ACC112 (cell line): ENCODE measurements at regions not wholly inside any gene's neighbourhood (a gene's known extent, or its start where the extent isn't known, plus 50 kb on each side); places are given as distances from the start of the nearest gene placed in this dataset.

Experiments
- H2AFZ ChIP-seq: fragments of 200-600 bp; sonication (generic); one replicate; pipeline ENCODE4 v1.6.0; 2017; ENCODE audit warnings: antibody characterized with exemption, low read length; ENCODE audit not compliant: unreplicated experiment
- H3K27ac ChIP-seq: fragments of 200-600 bp; sonication (generic); 2 replicates; pipeline ENCODE4 v1.5.1; 2014; ENCODE audit warnings: low read depth, mild to moderate bottlenecking, antibody characterized with exemption, low read length, moderate library complexity
- H3K27me3 ChIP-seq: fragments of 200-600 bp; sonication (generic); 2 replicates; pipeline ENCODE4 v1.6.1; 2014; ENCODE audit warnings: mild to moderate bottlenecking, antibody characterized with exemption, low read length, moderate library complexity, mixed read lengths; ENCODE audit not compliant: insufficient read depth
- H3K36me3 ChIP-seq: fragments of 200-600 bp; sonication (generic); 2 replicates; pipeline ENCODE4 v1.6.1; 2016; ENCODE audit warnings: mild to moderate bottlenecking, antibody characterized with exemption, low read length, moderate library complexity, mixed read lengths; ENCODE audit not compliant: insufficient read depth
- H3K4me1 ChIP-seq: fragments of 200-600 bp; sonication (generic); one replicate; pipeline ENCODE4 v1.6.1; 2016; ENCODE audit warnings: low read length, mixed read lengths; ENCODE audit not compliant: insufficient read depth, unreplicated experiment, control insufficient read depth
- H3K4me3 ChIP-seq: fragments of 200-600 bp; sonication (generic); 2 replicates; pipeline ENCODE4 v1.5.1; 2014; ENCODE audit warnings: mild to moderate bottlenecking, low read depth, low read length
- H3K79me2 ChIP-seq: fragments of 200-600 bp; sonication (generic); one replicate; pipeline ENCODE4 v1.6.0; 2016; ENCODE audit warnings: low read length; ENCODE audit not compliant: control insufficient read depth, unreplicated experiment, insufficient read depth

- Histone ChIP-seq H2AFZ (no peak overlapping the region), H3K27ac (no peak overlapping the region), H3K27me3 (no peaks in the 10 kb centered on the region), H3K4me1 (peaks cover 5% of the 10 kb centered on the region), H3K79me2 (no peaks in the 10 kb centered on the region), H3K4me3 (no peak overlapping the region), H3K36me3 (no peaks in the 10 kb centered on the region)
Observed at GRCh38 chr3:117519776-117520175, 810.2 kb downstream of the TUSC7 start.

GRCh38 chr3:117520582-117520981 lies 811.0 kb downstream of the TUSC7 start:
- H3K27ac ChIP-seq: no peak overlapping the region
- H3K79me2 ChIP-seq: no peaks in the 10 kb centered on the region
- no peak overlapping the region for H3K4me3 ChIP-seq
- no peak overlapping the region for H2AFZ ChIP-seq
- H3K27me3 ChIP-seq: no peaks in the 10 kb centered on the region
- peaks cover 10% of the 10 kb centered on the region for H3K4me1 ChIP-seq
- H3K36me3 ChIP-seq: no peaks in the 10 kb centered on the region

- H3K36me3 ChIP-seq: no peaks in the 10 kb centered on the region
- peaks cover 10% of the 10 kb centered on the region for H3K4me1 ChIP-seq
- H3K27me3 ChIP-seq: no peaks in the 10 kb centered on the region
- no peak overlapping the region for H2AFZ ChIP-seq
- no peak overlapping the region for H3K27ac ChIP-seq
- no peaks in the 10 kb centered on the region for H3K79me2 ChIP-seq
- H3K4me3 ChIP-seq: no peak overlapping the region
Observed at GRCh38 chr3:117523418-117523817, 813.8 kb downstream of the TUSC7 start.

DNA sequence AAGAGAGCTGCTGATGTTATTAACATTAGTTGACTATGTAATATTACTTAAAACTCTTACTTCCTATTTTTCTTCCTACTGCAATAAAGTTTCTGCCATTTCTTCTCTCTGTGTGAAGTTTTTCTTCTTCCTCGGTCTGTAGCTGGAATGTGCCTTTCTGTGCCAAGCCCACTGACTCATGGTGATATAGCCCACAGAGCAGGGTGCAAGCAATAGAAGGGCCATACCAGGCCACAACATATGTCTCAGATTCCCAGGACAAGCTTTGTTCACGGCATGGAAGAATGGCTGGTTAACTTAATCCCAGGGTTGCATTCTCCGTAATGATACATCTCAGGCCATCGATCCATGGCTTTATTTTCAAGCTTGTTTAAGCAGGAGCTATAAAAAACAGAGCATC lies 815.3 kb downstream of the TUSC7 start:
- Histone ChIP-seq H3K36me3 (no peaks in the 10 kb centered on the region), H3K27me3 (no peaks in the 10 kb centered on the region), H3K4me3 (no peak overlapping the region), H3K79me2 (no peaks in the 10 kb centered on the region), H3K4me1 (peaks cover 10% of the 10 kb centered on the region), H2AFZ (peak overlapping the region; percentile 39), H3K27ac (no peak overlapping the region)

GRCh38 chr3:117526470-117527079 lies 817.0 kb downstream of the TUSC7 start:
- Histone ChIP-seq H3K27me3 (no peaks in the 10 kb centered on the region), H2AFZ (no peak overlapping the region), H3K4me3 (no peak overlapping the region), H3K36me3 (no peaks in the 10 kb centered on the region), H3K79me2 (no peaks in the 10 kb centered on the region), H3K4me1 (peaks cover 10% of the 10 kb centered on the region), H3K27ac (no peak overlapping the region)

GRCh38 chr3:117527346-117527745 lies 817.8 kb downstream of the TUSC7 start:
- no peaks in the 10 kb centered on the region for H3K36me3 ChIP-seq
- H2AFZ ChIP-seq: no peak overlapping the region
- H3K27ac ChIP-seq: no peak overlapping the region
- no peaks in the 10 kb centered on the region for H3K79me2 ChIP-seq
- peaks cover 10% of the 10 kb centered on the region for H3K4me1 ChIP-seq
- no peaks in the 10 kb centered on the region for H3K27me3 ChIP-seq
- H3K4me3 ChIP-seq: no peak overlapping the region

DNA sequence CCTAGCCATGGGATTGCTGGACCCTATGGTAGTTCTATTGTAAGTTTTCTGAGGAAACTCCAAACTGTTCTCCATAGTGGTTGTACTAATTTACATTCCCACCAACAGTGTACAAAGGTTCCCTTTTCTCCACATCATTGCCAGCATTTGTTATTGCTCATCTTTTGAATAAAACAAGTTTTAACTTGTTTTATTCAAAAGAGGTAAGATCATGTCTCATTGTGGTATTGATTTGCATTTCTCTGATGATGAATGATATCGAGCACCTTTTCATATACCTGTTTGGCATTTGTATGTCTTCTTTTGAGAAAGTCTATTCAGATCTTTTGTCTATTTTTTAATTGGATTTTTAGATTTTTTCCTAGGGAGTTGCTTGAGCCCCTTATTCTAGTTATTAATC lies 819.1 kb downstream of the TUSC7 start:
- H2AFZ ChIP-seq: no peak overlapping the region
- H3K27me3 ChIP-seq: no peaks in the 10 kb centered on the region
- no peak overlapping the region for H3K4me3 ChIP-seq
- H3K4me1 ChIP-seq: peaks cover 10% of the 10 kb centered on the region
- H3K36me3 ChIP-seq: no peaks in the 10 kb centered on the region
- H3K79me2 ChIP-seq: no peaks in the 10 kb centered on the region
- no peak overlapping the region for H3K27ac ChIP-seq

- Histone ChIP-seq H3K27ac (no peak overlapping the region), H3K79me2 (no peaks in the 10 kb centered on the region), H3K4me1 (no peaks in the 10 kb centered on the region), H3K4me3 (no peak overlapping the region), H2AFZ (no peak overlapping the region), H3K27me3 (no peaks in the 10 kb centered on the region), H3K36me3 (no peaks in the 10 kb centered on the region)
Observed at GRCh38 chr3:117531078-117531767, 821.6 kb downstream of the TUSC7 start.

DNA sequence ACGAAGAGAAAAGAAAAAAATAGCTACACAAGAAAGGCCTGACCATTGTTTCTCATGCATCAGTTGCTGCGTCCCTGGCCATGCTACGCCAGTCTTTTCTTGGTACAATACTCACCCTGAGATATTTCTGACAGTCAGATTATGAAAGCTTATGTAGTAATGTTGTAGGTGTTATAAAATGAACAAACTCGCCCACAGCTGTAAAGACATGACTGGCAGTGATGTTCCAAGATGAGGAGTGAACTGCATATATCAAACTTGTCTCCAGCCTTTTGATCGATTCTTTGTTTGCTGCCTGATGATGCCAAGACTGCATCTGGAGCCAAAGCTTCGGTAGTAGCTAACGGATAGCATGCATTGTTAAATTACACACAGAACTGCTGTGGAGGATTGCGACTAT lies 822.7 kb downstream of the TUSC7 start:
- Histone ChIP-seq H3K4me1 (no peaks in the 10 kb centered on the region), H2AFZ (no peak overlapping the region), H3K79me2 (no peaks in the 10 kb centered on the region), H3K36me3 (no peaks in the 10 kb centered on the region), H3K27me3 (no peaks in the 10 kb centered on the region), H3K27ac (no peak overlapping the region), H3K4me3 (no peak overlapping the region)

DNA sequence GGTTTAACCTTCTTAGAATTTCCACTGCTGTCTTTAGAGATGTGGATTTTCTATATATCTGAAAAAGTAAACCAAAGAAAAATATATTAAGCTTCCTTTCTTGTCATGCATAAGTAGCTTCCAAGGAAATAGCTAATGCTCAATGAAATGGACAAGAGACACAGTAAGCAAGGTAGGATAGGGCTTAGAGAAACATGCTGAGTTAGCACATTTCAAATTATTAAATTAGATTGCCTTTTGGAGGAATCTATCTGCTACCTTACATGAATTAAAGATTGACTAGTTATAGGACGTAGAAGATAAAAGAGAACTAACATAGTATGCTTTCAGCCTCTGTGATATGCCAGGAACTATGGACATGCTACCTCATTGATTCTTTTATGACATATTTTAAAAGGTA lies 824.6 kb downstream of the TUSC7 start:
- H3K36me3 ChIP-seq: no peaks in the 10 kb centered on the region
- no peaks in the 10 kb centered on the region for H3K27me3 ChIP-seq
- no peak overlapping the region for H3K27ac ChIP-seq
- H3K4me1 ChIP-seq: no peaks in the 10 kb centered on the region
- no peaks in the 10 kb centered on the region for H3K79me2 ChIP-seq
- no peak overlapping the region for H2AFZ ChIP-seq
- H3K4me3 ChIP-seq: no peak overlapping the region

GRCh38 chr3:117536006-117536405 lies 826.4 kb downstream of the TUSC7 start:
- H3K4me1 ChIP-seq: no peaks in the 10 kb centered on the region
- no peaks in the 10 kb centered on the region for H3K27me3 ChIP-seq
- H3K79me2 ChIP-seq: no peaks in the 10 kb centered on the region
- H3K4me3 ChIP-seq: no peak overlapping the region
- H2AFZ ChIP-seq: no peak overlapping the region
- no peak overlapping the region for H3K27ac ChIP-seq
- H3K36me3 ChIP-seq: no peaks in the 10 kb centered on the region
